Progenitor cell of endocrine pancreas (in vitro differentiated cells): ENCODE measurements at regions not wholly inside any gene's neighbourhood (a gene's known extent, or its start where the extent isn't known, plus 50 kb on each side); places are given as distances from the start of the nearest gene placed in this dataset.
A peak's percentile ranks its signal among the peaks of the same experiment; 100 is the strongest.

Experiments used
- DNase-seq: peaks from one replicate; pipeline ENCODE4 v3.0.0; 2021; ENCODE audit warnings: low spot score; ENCODE audit not compliant: unreplicated experiment
- H3K27ac Mint-ChIP-seq: 2 replicates; pipeline ENCODE4 v1.8.0; 2021; ENCODE audit warnings: mild to moderate bottlenecking, moderate library complexity, mixed read lengths
- H3K27me3 Mint-ChIP-seq: 2 replicates; pipeline ENCODE4 v1.8.0; 2021; ENCODE audit warnings: mixed read lengths
- H3K36me3 Mint-ChIP-seq: 2 replicates; pipeline ENCODE4 v1.8.0; 2022; ENCODE audit warnings: mixed read lengths; ENCODE audit not compliant: insufficient read depth
- H3K4me1 Mint-ChIP-seq: 2 replicates; pipeline ENCODE4 v1.8.0; 2021; ENCODE audit warnings: low read depth, mixed read lengths
- H3K4me3 Mint-ChIP-seq: 2 replicates; pipeline ENCODE4 v1.8.0; 2021; ENCODE audit warnings: low read depth, mild to moderate bottlenecking, moderate library complexity, mixed read lengths
- H3K9me3 Mint-ChIP-seq: 2 replicates; pipeline ENCODE4 v1.8.0; 2021; ENCODE audit warnings: low read depth, mixed read lengths
- TF ChIP-seq, protein P1 (sequence below): fragments of 200-600 bp; sonication (generic); IDR thresholded peaks from one replicate; pipeline ENCODE4 v1.5.0; 2021; ENCODE audit warnings: antibody characterized with exemption, mild to moderate bottlenecking; ENCODE audit not compliant: unreplicated experiment

DNA sequence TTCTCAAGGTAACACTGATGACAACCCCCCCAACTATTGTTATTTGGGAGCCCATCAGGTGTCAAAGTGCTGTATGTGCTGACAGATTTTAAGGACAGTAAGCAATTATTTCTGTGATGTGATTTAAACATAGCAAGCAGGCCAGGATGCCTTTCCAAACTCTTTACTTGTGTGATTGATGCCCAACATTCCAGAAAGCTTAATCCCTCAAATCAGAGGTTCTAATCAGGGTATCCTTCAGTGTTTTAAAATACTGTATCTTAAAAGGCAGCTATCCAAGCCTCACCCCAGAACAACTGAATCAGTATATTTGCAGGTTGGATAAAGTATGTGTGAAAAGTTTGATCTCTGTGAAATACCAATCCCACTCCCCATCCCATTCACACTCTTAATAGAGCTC is 119.7 kb downstream of the GASK1B start:
- Mint-ChIP-seq H3K36me3 (no peaks in the 10 kb centered on the region), H3K27me3 (no peaks in the 10 kb centered on the region), H3K4me3 (no peak overlapping the region), H3K4me1 (peaks cover 9% of the 10 kb centered on the region), H3K9me3 (peaks cover 7% of the 10 kb centered on the region), H3K27ac (no peak overlapping the region)
- DNase-seq, result no peak
- TF ChIP-seq, protein P1, sequence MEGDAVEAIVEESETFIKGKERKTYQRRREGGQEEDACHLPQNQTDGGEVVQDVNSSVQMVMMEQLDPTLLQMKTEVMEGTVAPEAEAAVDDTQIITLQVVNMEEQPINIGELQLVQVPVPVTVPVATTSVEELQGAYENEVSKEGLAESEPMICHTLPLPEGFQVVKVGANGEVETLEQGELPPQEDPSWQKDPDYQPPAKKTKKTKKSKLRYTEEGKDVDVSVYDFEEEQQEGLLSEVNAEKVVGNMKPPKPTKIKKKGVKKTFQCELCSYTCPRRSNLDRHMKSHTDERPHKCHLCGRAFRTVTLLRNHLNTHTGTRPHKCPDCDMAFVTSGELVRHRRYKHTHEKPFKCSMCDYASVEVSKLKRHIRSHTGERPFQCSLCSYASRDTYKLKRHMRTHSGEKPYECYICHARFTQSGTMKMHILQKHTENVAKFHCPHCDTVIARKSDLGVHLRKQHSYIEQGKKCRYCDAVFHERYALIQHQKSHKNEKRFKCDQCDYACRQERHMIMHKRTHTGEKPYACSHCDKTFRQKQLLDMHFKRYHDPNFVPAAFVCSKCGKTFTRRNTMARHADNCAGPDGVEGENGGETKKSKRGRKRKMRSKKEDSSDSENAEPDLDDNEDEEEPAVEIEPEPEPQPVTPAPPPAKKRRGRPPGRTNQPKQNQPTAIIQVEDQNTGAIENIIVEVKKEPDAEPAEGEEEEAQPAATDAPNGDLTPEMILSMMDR, result no peak

DNA sequence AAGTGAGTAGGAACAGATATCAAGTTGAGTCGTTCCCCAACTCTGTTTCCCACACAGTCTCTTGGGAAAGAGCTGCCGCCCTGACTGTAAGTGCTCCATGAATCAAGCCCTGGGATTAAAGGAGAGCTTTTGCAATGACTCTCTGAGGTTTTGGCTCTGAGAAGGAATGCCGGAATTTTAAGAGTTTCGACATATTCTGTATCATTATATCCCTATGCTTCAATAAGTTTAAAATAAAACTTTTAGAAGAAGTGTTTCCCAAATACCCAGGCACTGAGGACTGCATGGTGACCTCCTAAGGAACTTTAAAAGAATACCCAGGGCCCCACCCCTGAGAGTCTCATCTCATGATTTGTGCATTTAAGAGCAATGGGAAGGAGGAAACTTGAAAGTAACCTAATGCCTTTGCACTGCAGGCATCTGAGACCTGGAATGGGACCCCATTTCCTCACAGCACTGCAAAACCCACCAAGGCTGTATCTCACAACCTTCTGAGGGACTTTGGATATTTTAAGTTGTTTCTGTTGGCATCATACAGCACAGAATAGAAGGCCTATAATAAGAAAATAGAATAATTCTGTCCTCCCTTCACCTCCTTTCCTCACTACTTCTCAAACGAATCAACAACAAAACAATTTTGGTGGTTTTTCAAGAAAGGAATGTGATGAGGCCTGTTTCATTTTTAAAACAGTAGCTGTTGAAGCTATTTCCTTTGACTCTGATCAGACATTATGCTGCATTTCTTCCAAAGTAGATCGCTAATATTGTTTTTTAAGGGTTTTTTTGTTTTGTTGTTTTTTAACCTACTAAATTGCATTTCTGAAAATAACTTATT is 121.2 kb downstream of the GASK1B start:
- no peak for DNase-seq
- H3K36me3 Mint-ChIP-seq, result no peaks in the 10 kb centered on the region
- no peak overlapping the region for H3K27ac Mint-ChIP-seq
- no peaks in the 10 kb centered on the region for H3K27me3 Mint-ChIP-seq
- H3K4me1 Mint-ChIP-seq, result peaks cover 6% of the 10 kb centered on the region
- H3K4me3 Mint-ChIP-seq, result no peak overlapping the region
- TF ChIP-seq, protein P1, result no peak
- peaks cover 8% of the 10 kb centered on the region for H3K9me3 Mint-ChIP-seq

DNA sequence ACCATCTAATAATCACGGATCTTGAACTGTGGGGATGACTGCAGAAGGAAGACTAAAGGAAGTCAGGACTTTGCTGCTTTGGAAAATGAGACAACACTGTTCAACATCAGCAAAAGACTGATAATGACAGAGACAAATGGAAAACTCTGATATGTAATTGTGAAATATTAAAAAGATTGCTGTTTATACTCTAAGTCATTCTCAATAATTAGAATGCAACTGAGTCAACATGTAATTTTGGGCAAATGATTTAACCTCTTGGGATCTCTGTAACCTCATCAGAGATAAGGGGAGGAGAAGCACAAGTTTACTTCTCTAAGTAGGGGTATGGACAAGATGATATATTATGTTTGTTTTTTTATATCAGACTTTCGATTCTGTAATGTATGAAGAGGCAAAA is 121.9 kb downstream of the GASK1B start:
- H3K36me3 Mint-ChIP-seq, result no peaks in the 10 kb centered on the region
- DNase-seq, result no peak
- H3K4me3 Mint-ChIP-seq, result no peak overlapping the region
- H3K27me3 Mint-ChIP-seq, result no peaks in the 10 kb centered on the region
- TF ChIP-seq, protein P1, result no peak
- peaks cover 8% of the 10 kb centered on the region for H3K9me3 Mint-ChIP-seq
- H3K4me1 Mint-ChIP-seq, result peaks cover 6% of the 10 kb centered on the region
- H3K27ac Mint-ChIP-seq, result no peak overlapping the region

DNA sequence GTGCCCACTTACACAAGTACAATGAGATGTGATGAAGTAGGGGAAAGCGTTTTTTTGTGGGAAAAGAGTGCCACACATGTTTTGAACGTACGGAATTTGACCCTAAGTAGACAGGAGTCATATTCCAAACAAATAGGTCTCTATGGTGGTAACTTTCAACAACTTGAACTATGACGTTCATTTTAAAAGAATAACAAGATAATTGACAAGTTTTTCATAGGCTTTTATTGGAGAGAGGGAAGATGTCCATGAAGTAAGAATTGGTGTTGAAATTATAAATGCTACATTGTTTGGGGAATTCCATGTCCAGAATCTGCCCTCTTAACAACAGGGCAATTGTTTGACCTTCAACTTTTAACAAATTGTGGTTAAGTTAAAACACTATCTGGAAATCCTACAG is 126.5 kb downstream of the GASK1B start:
- H3K4me3 Mint-ChIP-seq, result no peak overlapping the region

GRCh38 chr4:158043971-158044618 is 128.7 kb downstream of the GASK1B start:
- DNase-seq, result no peak
- Mint-ChIP-seq H3K9me3 (peaks cover 26% of the 10 kb centered on the region), H3K4me1 (peaks cover 9% of the 10 kb centered on the region), H3K4me3 (no peak overlapping the region), H3K36me3 (no peaks in the 10 kb centered on the region), H3K27me3 (no peaks in the 10 kb centered on the region), H3K27ac (no peak overlapping the region)
- TF ChIP-seq, protein P1, result no peak

More for the DNA sequence above, 126.5 kb downstream of the GASK1B start:
- no peak for DNase-seq
- H3K27me3 Mint-ChIP-seq, result no peaks in the 10 kb centered on the region
- TF ChIP-seq, protein P1, result no peak
- H3K36me3 Mint-ChIP-seq, result no peaks in the 10 kb centered on the region
- H3K9me3 Mint-ChIP-seq, result peaks cover 8% of the 10 kb centered on the region
- peaks cover 5% of the 10 kb centered on the region for H3K4me1 Mint-ChIP-seq
- peak overlapping the region; percentile 10 for H3K27ac Mint-ChIP-seq
